ENCODE measurements at regions not wholly inside any gene's neighbourhood (a gene's known extent, or its start where the extent isn't known, plus 50 kb on each side); places are given as distances from the start of the nearest gene placed in this dataset.
A peak's percentile ranks its signal among the peaks of the same experiment; 100 is the strongest.
"Not testable (repeated sequence)": the region's sequence is repeated elsewhere in the genome, so short reads cannot be mapped to it uniquely, and the experiment has no call there.

GRCh38 chr2:240259924-240260529, 119.6 kb upstream of the OTOS start:
- Histone ChIP-seq H3K4me3 (ENCODE audit: low read length in 2 of 2) (no peak overlapping the region), H3K27ac (ENCODE audit: low read depth in 2 of 2, low read length in 2 of 2) (peak overlapping the region in 1 of 2 donors; percentile 16), H3K27me3 (ENCODE audit: control insufficient read depth in 2 of 2, insufficient read depth in 2 of 2, low read length in 2 of 2) (no peaks in the 10 kb centered on the region), H3K9me3 (ENCODE audit: control insufficient read depth in 2 of 2, low read length in 2 of 2) (no peaks in the 10 kb centered on the region), H3K9ac (ENCODE audit: low read depth in 1 of 2, low read length in 2 of 2) (no peak overlapping the region), H3K4me1 (ENCODE audit: control insufficient read depth in 2 of 2, insufficient read depth in 2 of 2, low read length in 2 of 2) (no peaks in the 10 kb centered on the region), H3K36me3 (ENCODE audit: control insufficient read depth in 2 of 2, insufficient read depth in 2 of 2, low read length in 2 of 2) (no peaks in the 10 kb centered on the region)

GRCh38 chr2:240260664-240261063, 120.2 kb upstream of the OTOS start:
- Histone ChIP-seq H3K27ac (ENCODE audit: low read depth in 2 of 2, low read length in 2 of 2) (no peak overlapping the region), H3K27me3 (ENCODE audit: control insufficient read depth in 2 of 2, insufficient read depth in 2 of 2, low read length in 2 of 2) (no peaks in the 10 kb centered on the region), H3K4me3 (ENCODE audit: low read length in 2 of 2) (no peak overlapping the region), H3K36me3 (ENCODE audit: control insufficient read depth in 2 of 2, insufficient read depth in 2 of 2, low read length in 2 of 2) (no peaks in the 10 kb centered on the region), H3K9ac (ENCODE audit: low read depth in 1 of 2, low read length in 2 of 2) (no peak overlapping the region), H3K4me1 (ENCODE audit: control insufficient read depth in 2 of 2, insufficient read depth in 2 of 2, low read length in 2 of 2) (no peaks in the 10 kb centered on the region), H3K9me3 (ENCODE audit: control insufficient read depth in 2 of 2, low read length in 2 of 2) (no peaks in the 10 kb centered on the region)

DNA sequence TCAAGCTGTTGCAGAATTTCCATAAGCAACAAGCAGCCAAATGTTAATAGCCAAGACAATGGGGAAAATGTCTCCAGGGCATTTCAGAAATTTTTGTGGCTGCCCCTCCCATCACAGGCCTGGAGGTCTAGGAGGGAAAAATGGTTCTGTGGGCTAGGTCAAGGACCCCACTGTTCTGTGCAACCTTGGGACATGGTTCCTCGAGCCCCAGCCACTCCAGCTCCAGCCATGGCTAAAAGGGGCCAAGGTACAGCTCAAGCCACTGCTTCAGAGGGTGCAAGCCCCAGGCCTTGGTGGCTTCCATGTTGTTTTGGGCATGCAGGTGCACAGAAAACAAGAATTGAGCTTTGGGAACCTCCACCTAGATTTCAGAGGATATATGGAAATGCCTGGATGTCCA, 122.1 kb upstream of the OTOS start:
- not testable (repeated sequence) for H3K4me1 ChIP-seq (ENCODE audit: control insufficient read depth in 2 of 2, insufficient read depth in 2 of 2, low read length in 2 of 2); H3K4me3 ChIP-seq (ENCODE audit: low read length in 2 of 2); H3K9ac ChIP-seq (ENCODE audit: low read depth in 1 of 2, low read length in 2 of 2); H3K27me3 ChIP-seq (ENCODE audit: control insufficient read depth in 2 of 2, insufficient read depth in 2 of 2, low read length in 2 of 2); H3K27ac ChIP-seq (ENCODE audit: low read depth in 2 of 2, low read length in 2 of 2); H3K36me3 ChIP-seq (ENCODE audit: control insufficient read depth in 2 of 2, insufficient read depth in 2 of 2, low read length in 2 of 2); H3K9me3 ChIP-seq (ENCODE audit: control insufficient read depth in 2 of 2, low read length in 2 of 2)

- no peaks in the 10 kb centered on the region for H3K36me3 ChIP-seq (ENCODE audit: control insufficient read depth in 2 of 2, insufficient read depth in 2 of 2, low read length in 2 of 2)
- H3K4me3 ChIP-seq (ENCODE audit: low read length in 2 of 2): no peak overlapping the region
- no peaks in the 10 kb centered on the region for H3K4me1 ChIP-seq (ENCODE audit: control insufficient read depth in 2 of 2, insufficient read depth in 2 of 2, low read length in 2 of 2)
- no peaks in the 10 kb centered on the region for H3K27me3 ChIP-seq (ENCODE audit: control insufficient read depth in 2 of 2, insufficient read depth in 2 of 2, low read length in 2 of 2)
- H3K9ac ChIP-seq (ENCODE audit: low read depth in 1 of 2, low read length in 2 of 2): no peak overlapping the region
- H3K27ac ChIP-seq (ENCODE audit: low read depth in 2 of 2, low read length in 2 of 2): no peak overlapping the region
- H3K9me3 ChIP-seq (ENCODE audit: control insufficient read depth in 2 of 2, low read length in 2 of 2): peaks cover 4 to 5% of the 10 kb centered on the region in 2 donors
Measured at GRCh38 chr2:240269380-240269779, 128.9 kb upstream of the OTOS start.

DNA sequence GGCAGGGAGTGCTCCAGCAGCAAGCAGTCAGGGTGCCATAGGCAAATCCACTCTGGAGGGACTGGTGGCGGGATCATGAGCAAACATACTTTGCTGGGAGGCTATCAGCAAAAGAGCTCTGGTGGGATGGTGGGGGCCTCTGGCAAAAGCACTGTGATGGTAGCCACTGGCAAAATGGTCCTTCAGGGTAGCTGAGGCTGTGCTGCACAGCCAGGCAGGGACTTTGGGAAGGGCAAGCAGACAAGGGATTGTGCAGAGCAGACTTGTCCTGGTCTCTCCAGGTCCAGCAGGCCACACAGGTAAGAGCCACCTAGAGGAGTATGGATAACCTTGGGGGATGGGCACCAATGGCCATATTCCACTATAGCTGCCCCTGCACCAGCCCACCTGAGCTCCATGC, 129.4 kb upstream of the OTOS start:
- Histone ChIP-seq H3K36me3 (ENCODE audit: control insufficient read depth in 2 of 2, insufficient read depth in 2 of 2, low read length in 2 of 2) (no peaks in the 10 kb centered on the region), H3K9me3 (ENCODE audit: control insufficient read depth in 2 of 2, low read length in 2 of 2) (peaks cover 4 to 5% of the 10 kb centered on the region in 2 donors), H3K9ac (ENCODE audit: low read depth in 1 of 2, low read length in 2 of 2) (no peak overlapping the region), H3K27ac (ENCODE audit: low read depth in 2 of 2, low read length in 2 of 2) (no peak overlapping the region), H3K4me3 (ENCODE audit: low read length in 2 of 2) (no peak overlapping the region), H3K27me3 (ENCODE audit: control insufficient read depth in 2 of 2, insufficient read depth in 2 of 2, low read length in 2 of 2) (no peaks in the 10 kb centered on the region), H3K4me1 (ENCODE audit: control insufficient read depth in 2 of 2, insufficient read depth in 2 of 2, low read length in 2 of 2) (no peaks in the 10 kb centered on the region)

- no peaks in the 10 kb centered on the region for H3K4me1 ChIP-seq (ENCODE audit: control insufficient read depth in 2 of 2, insufficient read depth in 2 of 2, low read length in 2 of 2)
Measured at GRCh38 chr2:240271716-240272341, 131.4 kb upstream of the OTOS start.

GRCh38 chr2:240275386-240275785, 134.9 kb upstream of the OTOS start:
- no peaks in the 10 kb centered on the region for H3K36me3 ChIP-seq (ENCODE audit: control insufficient read depth in 2 of 2, insufficient read depth in 2 of 2, low read length in 2 of 2)
- H3K4me1 ChIP-seq (ENCODE audit: control insufficient read depth in 2 of 2, insufficient read depth in 2 of 2, low read length in 2 of 2): no peaks in the 10 kb centered on the region
- H3K27ac ChIP-seq (ENCODE audit: low read depth in 2 of 2, low read length in 2 of 2): no peak overlapping the region
- no peak overlapping the region for H3K4me3 ChIP-seq (ENCODE audit: low read length in 2 of 2)
- no peaks in the 10 kb centered on the region for H3K27me3 ChIP-seq (ENCODE audit: control insufficient read depth in 2 of 2, insufficient read depth in 2 of 2, low read length in 2 of 2)
- peaks cover 4 to 5% of the 10 kb centered on the region in 2 donors for H3K9me3 ChIP-seq (ENCODE audit: control insufficient read depth in 2 of 2, low read length in 2 of 2)
- no peak overlapping the region for H3K9ac ChIP-seq (ENCODE audit: low read depth in 1 of 2, low read length in 2 of 2)

More at GRCh38 chr2:240271716-240272341, 131.4 kb upstream of the OTOS start:
- peaks cover 4 to 5% of the 10 kb centered on the region in 2 donors for H3K9me3 ChIP-seq (ENCODE audit: control insufficient read depth in 2 of 2, low read length in 2 of 2)
- no peak overlapping the region for H3K4me3 ChIP-seq (ENCODE audit: low read length in 2 of 2)
- no peak overlapping the region for H3K9ac ChIP-seq (ENCODE audit: low read depth in 1 of 2, low read length in 2 of 2)
- H3K27me3 ChIP-seq (ENCODE audit: control insufficient read depth in 2 of 2, insufficient read depth in 2 of 2, low read length in 2 of 2): no peaks in the 10 kb centered on the region
- H3K27ac ChIP-seq (ENCODE audit: low read depth in 2 of 2, low read length in 2 of 2): no peak overlapping the region
- no peaks in the 10 kb centered on the region for H3K36me3 ChIP-seq (ENCODE audit: control insufficient read depth in 2 of 2, insufficient read depth in 2 of 2, low read length in 2 of 2)

DNA sequence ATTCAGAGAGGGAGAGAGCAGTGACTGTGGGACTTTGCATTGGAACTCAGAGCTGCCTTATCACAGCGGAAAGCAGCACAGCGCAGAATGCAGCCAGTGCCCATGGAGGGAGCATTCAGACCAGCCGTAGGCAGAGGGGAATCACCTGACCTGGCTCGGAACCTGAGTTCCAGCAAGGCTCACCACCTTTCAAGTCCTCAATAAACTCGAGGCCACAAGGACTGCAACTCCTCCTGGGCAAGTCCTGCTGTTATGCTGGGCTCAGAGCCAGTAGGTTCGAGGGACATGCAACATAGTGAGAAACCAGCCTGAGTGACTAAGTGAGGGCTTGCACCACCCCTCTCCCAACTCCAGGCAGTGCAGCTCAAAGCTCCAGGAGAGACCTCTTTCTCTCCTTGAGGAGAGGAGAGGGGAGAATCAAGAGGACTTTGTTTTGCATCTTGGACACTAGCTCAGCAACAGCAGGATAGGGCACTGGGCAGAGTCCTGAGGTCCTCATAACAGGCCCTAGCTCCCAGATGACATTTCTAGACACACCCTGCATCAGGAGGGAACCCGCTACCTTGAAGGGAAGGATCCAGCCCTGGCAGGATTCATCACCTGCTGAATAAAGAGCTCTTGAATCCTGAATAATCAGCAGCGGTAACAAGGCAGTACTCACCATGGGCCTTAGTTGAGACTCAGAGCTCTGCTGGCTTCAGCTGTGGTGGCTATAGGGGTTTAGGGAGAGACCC, 136.8 kb upstream of the OTOS start:
- Histone ChIP-seq H3K9me3 (ENCODE audit: control insufficient read depth in 2 of 2, low read length in 2 of 2) (peaks cover 0 to under 1% of the 10 kb centered on the region in 2 donors), H3K27ac (ENCODE audit: low read depth in 2 of 2, low read length in 2 of 2) (no peak overlapping the region)

GRCh38 chr2:240277807-240278522, 137.5 kb upstream of the OTOS start:
- H3K9me3 ChIP-seq (ENCODE audit: control insufficient read depth in 2 of 2, low read length in 2 of 2): no peaks in the 10 kb centered on the region
- H3K4me3 ChIP-seq (ENCODE audit: low read length in 2 of 2): no peak overlapping the region
- no peaks in the 10 kb centered on the region for H3K4me1 ChIP-seq (ENCODE audit: control insufficient read depth in 2 of 2, insufficient read depth in 2 of 2, low read length in 2 of 2)
- no peak overlapping the region for H3K9ac ChIP-seq (ENCODE audit: low read depth in 1 of 2, low read length in 2 of 2)
- H3K27me3 ChIP-seq (ENCODE audit: control insufficient read depth in 2 of 2, insufficient read depth in 2 of 2, low read length in 2 of 2): no peaks in the 10 kb centered on the region
- H3K36me3 ChIP-seq (ENCODE audit: control insufficient read depth in 2 of 2, insufficient read depth in 2 of 2, low read length in 2 of 2): no peaks in the 10 kb centered on the region
- peak overlapping the region in 1 of 2 donors; percentile 2 for H3K27ac ChIP-seq (ENCODE audit: low read depth in 2 of 2, low read length in 2 of 2)

More for the DNA sequence above, 136.8 kb upstream of the OTOS start:
- H3K4me3 ChIP-seq (ENCODE audit: low read length in 2 of 2): no peak overlapping the region
- H3K9ac ChIP-seq (ENCODE audit: low read depth in 1 of 2, low read length in 2 of 2): no peak overlapping the region
- no peaks in the 10 kb centered on the region for H3K27me3 ChIP-seq (ENCODE audit: control insufficient read depth in 2 of 2, insufficient read depth in 2 of 2, low read length in 2 of 2)
- H3K4me1 ChIP-seq (ENCODE audit: control insufficient read depth in 2 of 2, insufficient read depth in 2 of 2, low read length in 2 of 2): no peaks in the 10 kb centered on the region
- H3K36me3 ChIP-seq (ENCODE audit: control insufficient read depth in 2 of 2, insufficient read depth in 2 of 2, low read length in 2 of 2): no peaks in the 10 kb centered on the region

- Histone ChIP-seq H3K4me3 (ENCODE audit: low read length in 2 of 2) (no peak overlapping the region), H3K9ac (ENCODE audit: low read depth in 1 of 2, low read length in 2 of 2) (no peak overlapping the region), H3K27me3 (ENCODE audit: control insufficient read depth in 2 of 2, insufficient read depth in 2 of 2, low read length in 2 of 2) (no peaks in the 10 kb centered on the region), H3K9me3 (ENCODE audit: control insufficient read depth in 2 of 2, low read length in 2 of 2) (no peaks in the 10 kb centered on the region), H3K36me3 (ENCODE audit: control insufficient read depth in 2 of 2, insufficient read depth in 2 of 2, low read length in 2 of 2) (no peaks in the 10 kb centered on the region), H3K27ac (ENCODE audit: low read depth in 2 of 2, low read length in 2 of 2) (peak overlapping the region in 1 of 2 donors; percentile 2), H3K4me1 (ENCODE audit: control insufficient read depth in 2 of 2, insufficient read depth in 2 of 2, low read length in 2 of 2) (no peaks in the 10 kb centered on the region)
Measured at GRCh38 chr2:240278661-240279060, 138.2 kb upstream of the OTOS start.

All from mucosa of rectum (tissue), 2 donors.